OCI-LY1 (cell line): ENCODE measurements at regions not wholly inside any gene's neighbourhood (a gene's known extent, or its start where the extent isn't known, plus 50 kb on each side); places are given as distances from the start of the nearest gene placed in this dataset.

Experiments
- H2AFZ ChIP-seq: fragments of 200-600 bp; sonication (generic), shearing (Covaris generic); 2 replicates; pipeline ENCODE4 v1.6.0; 2014; ENCODE audit warnings: antibody characterized with exemption, mild to moderate bottlenecking, low read length
- H3F3A ChIP-seq: fragments of 200-600 bp; sonication (generic), shearing (Covaris generic); 2 replicates; pipeline ENCODE4 v1.6.0; 2014; ENCODE audit warnings: mild to moderate bottlenecking, antibody characterized with exemption, low read length, moderate library complexity; ENCODE audit not compliant: insufficient read depth
- H3K27ac ChIP-seq: fragments of 200-600 bp; sonication (generic); 2 replicates; pipeline ENCODE4 v1.5.1; 2014; ENCODE audit warnings: low read length, mixed run types, mild to moderate bottlenecking, low read depth; ENCODE audit not compliant: poor library complexity, severe bottlenecking
- H3K27me3 ChIP-seq: fragments of 200-600 bp; sonication (generic); 2 replicates; pipeline ENCODE4 v1.6.0; 2014; ENCODE audit warnings: antibody characterized with exemption, mild to moderate bottlenecking, low read length, moderate library complexity; ENCODE audit not compliant: insufficient read depth
- H3K36me3 ChIP-seq: fragments of 200-600 bp; sonication (generic); 2 replicates; pipeline ENCODE4 v1.6.1; 2014; ENCODE audit warnings: mild to moderate bottlenecking, antibody characterized with exemption, low read length, moderate library complexity, mixed read lengths; ENCODE audit not compliant: insufficient read depth
- H3K4me1 ChIP-seq: fragments of 200-600 bp; sonication (generic); 2 replicates; pipeline ENCODE4 v1.5.1; 2014; ENCODE audit warnings: mild to moderate bottlenecking, low read length, moderate library complexity; ENCODE audit not compliant: insufficient read depth, severe bottlenecking
- H3K4me2 ChIP-seq: fragments of 200-600 bp; sonication (generic), shearing (Covaris generic); 2 replicates; pipeline ENCODE4 v1.6.1; 2014; ENCODE audit warnings: low read length
- H3K4me3 ChIP-seq: fragments of 200-600 bp; sonication (generic); 2 replicates; pipeline ENCODE4 v1.5.1; 2014; ENCODE audit warnings: low read length, low read depth, mild to moderate bottlenecking, mixed read lengths; ENCODE audit not compliant: poor library complexity, severe bottlenecking
- H3K79me2 ChIP-seq: fragments of 200-600 bp; shearing (Covaris generic); 2 replicates; pipeline ENCODE4 v1.6.1; 2016; ENCODE audit warnings: mixed run types, low read length, mixed read lengths; ENCODE audit not compliant: insufficient read depth
- H3K9ac ChIP-seq: fragments of 200-600 bp; sonication (generic), shearing (Covaris generic); 2 replicates; pipeline ENCODE4 v1.6.1; 2014; ENCODE audit warnings: mild to moderate bottlenecking, low read length, mixed read lengths
- H3K9me2 ChIP-seq: fragments of 200-600 bp; sonication (generic), shearing (Covaris generic); 2 replicates; pipeline ENCODE4 v1.6.1; 2014; ENCODE audit warnings: low read depth, mild to moderate bottlenecking, low read length, mixed read lengths
- H3K9me3 ChIP-seq: fragments of 200-600 bp; shearing (Covaris generic); 2 replicates; pipeline ENCODE4 v1.6.1; 2014; ENCODE audit warnings: low read length, mixed read lengths
- H4K20me1 ChIP-seq: fragments of 200-600 bp; sonication (generic), shearing (Covaris generic); 2 replicates; pipeline ENCODE4 v1.6.0; 2016; ENCODE audit warnings: mild to moderate bottlenecking, low read length; ENCODE audit not compliant: insufficient read depth
- CTCF ChIP-seq: fragments of 200-600 bp; sonication (generic), shearing (Covaris generic); IDR thresholded peaks from 2 replicates; pipeline ENCODE4 v1.5.1; 2017; ENCODE audit warnings: mild to moderate bottlenecking, antibody characterized with exemption, low read length, moderate library complexity, mixed read lengths
- EZH2 ChIP-seq: fragments of 200-600 bp; sonication (generic), shearing (Covaris generic); IDR thresholded peaks from 2 replicates; pipeline ENCODE4 v1.8.0; 2017; ENCODE audit warnings: borderline replicate concordance, mixed run types, mild to moderate bottlenecking, antibody characterized with exemption, low read length, moderate library complexity, mixed read lengths

- H3K9me2 ChIP-seq = no peaks in the 10 kb centered on the region
- H3K27me3 ChIP-seq = no peaks in the 10 kb centered on the region
- no peak overlapping the region for H3K27ac ChIP-seq
- no peaks in the 10 kb centered on the region for H3K79me2 ChIP-seq
- no peaks in the 10 kb centered on the region for H4K20me1 ChIP-seq
- no peaks in the 10 kb centered on the region for H3K36me3 ChIP-seq
- H2AFZ ChIP-seq = no peak overlapping the region
- H3K4me3 ChIP-seq = no peak overlapping the region
- H3K4me1 ChIP-seq = no peaks in the 10 kb centered on the region
- no peak for TF ChIP-seq EZH2
- no peak for TF ChIP-seq CTCF
- H3K9me3 ChIP-seq = no peaks in the 10 kb centered on the region
- H3K9ac ChIP-seq = no peak overlapping the region
- H3K4me2 ChIP-seq = no peak overlapping the region
- no peaks in the 10 kb centered on the region for H3F3A ChIP-seq
Measured at GRCh38 chr7:131173145-131173890, 154.4 kb upstream of the MKLN1 start.

GRCh38 chr7:131174391-131174790, 153.3 kb upstream of the MKLN1 start:
- Histone ChIP-seq H3K36me3 (no peaks in the 10 kb centered on the region), H3K79me2 (no peaks in the 10 kb centered on the region), H3K4me1 (no peaks in the 10 kb centered on the region), H3K9ac (no peak overlapping the region), H3K27ac (no peak overlapping the region), H4K20me1 (no peaks in the 10 kb centered on the region), H3K27me3 (no peaks in the 10 kb centered on the region), H3K9me2 (no peaks in the 10 kb centered on the region), H3K9me3 (no peaks in the 10 kb centered on the region), H2AFZ (no peak overlapping the region), H3K4me2 (no peak overlapping the region), H3F3A (no peaks in the 10 kb centered on the region; the same call in 1 of the 2 replicates), H3K4me3 (no peak overlapping the region)
- TF ChIP-seq CTCF (no peak), EZH2 (no peak)

DNA sequence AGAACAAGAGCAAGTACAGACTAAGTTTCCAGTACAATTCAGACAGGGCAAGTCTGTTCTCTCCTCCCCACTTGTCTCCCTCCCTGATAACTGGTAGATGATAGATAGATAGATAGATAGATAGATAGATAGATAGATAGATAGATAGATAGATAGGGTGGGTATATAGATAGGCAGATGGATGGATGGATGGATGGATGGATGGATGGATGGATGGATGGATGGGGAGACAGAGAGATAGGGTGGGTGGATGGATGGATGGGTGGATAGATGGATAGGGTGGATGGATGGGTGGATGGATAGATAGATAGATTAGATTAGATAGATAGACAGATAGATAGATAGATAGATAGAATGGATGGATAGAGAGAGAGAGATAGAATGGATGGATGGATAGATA, 152.8 kb upstream of the MKLN1 start:
- Histone ChIP-seq H3K4me1 (no peaks in the 10 kb centered on the region), H2AFZ (no peak overlapping the region), H3K36me3 (no peaks in the 10 kb centered on the region), H3K4me3 (no peak overlapping the region), H3K4me2 (no peak overlapping the region), H3K79me2 (no peaks in the 10 kb centered on the region), H3K9me3 (no peaks in the 10 kb centered on the region), H3K27me3 (no peaks in the 10 kb centered on the region), H3K9ac (no peak overlapping the region), H3K9me2 (no peaks in the 10 kb centered on the region), H3K27ac (no peak overlapping the region), H3F3A (no peaks in the 10 kb centered on the region; the same call in 1 of the 2 replicates), H4K20me1 (no peaks in the 10 kb centered on the region)
- TF ChIP-seq CTCF (no peak), EZH2 (no peak)
